DND-41 (cell line): ENCODE measurements at regions not wholly inside any gene's neighbourhood (a gene's known extent, or its start where the extent isn't known, plus 50 kb on each side); places are given as distances from the start of the nearest gene placed in this dataset.

ENCODE experiments used
- CTCF ChIP-seq: IDR thresholded peaks from 2 replicates; pipeline ENCODE4 v1.5.1; 2012; ENCODE audit warnings: borderline replicate concordance, low read length, moderate library complexity, mild to moderate bottlenecking; ENCODE audit not compliant: poor library complexity, severe bottlenecking; ENCODE audit errors: extremely low read depth
- EZH2 ChIP-seq: IDR thresholded peaks from 3 replicates; pipeline ENCODE4 v1.6.1; 2012; ENCODE audit warnings: borderline replicate concordance, low read depth, mild to moderate bottlenecking, moderate library complexity, low read length, inconsistent platforms; ENCODE audit not compliant: severe bottlenecking

GRCh38 chrX:124719060-124719459, 372.7 kb downstream of the SH2D1A start:
- TF ChIP-seq CTCF, result no peak
- TF ChIP-seq EZH2, result no peak
